SK-N-SH (cell line): ENCODE measurements at regions not wholly inside any gene's neighbourhood (a gene's known extent, or its start where the extent isn't known, plus 50 kb on each side); places are given as distances from the start of the nearest gene placed in this dataset.

ENCODE experiments used
- CTCF ChIA-PET: fragments of 300-600, 350-600 bp; formaldehyde crosslinking; extraction: SDS; loops from one replicate; lab custom pipeline; 2021; lab: Yijun Ruan, JAX
- POLR2A ChIA-PET: fragments of 350-600 bp; sonication (Branson Sonifier 250); formaldehyde crosslinking; extraction: SDS; loops from one replicate; lab custom pipeline; 2020; ENCODE audit warnings: antibody characterized with exemption, inconsistent platforms; lab: Yijun Ruan, JAX
- DNase-seq: peaks from one replicate; pipeline ENCODE4 v3.0.0; 2012
- H2AFZ ChIP-seq: fragments of 200-600 bp; sonication (generic); 2 replicates; pipeline ENCODE4 v1.8.1; 2016; ENCODE audit warnings: antibody characterized with exemption, mild to moderate bottlenecking, low read depth
- H3F3A ChIP-seq: fragments of 200-600 bp; sonication (generic); replicated peaks from 2 replicates; pipeline ENCODE3; 2016; ENCODE audit warnings: antibody characterized with exemption, mild to moderate bottlenecking; ENCODE audit not compliant: insufficient read depth
- H3K27ac ChIP-seq, 2 experiments: fragments of 200-500 bp in 1 of 2; fragments of 200-600 bp in 1 of 2; sonication (Bioruptor generic) in 1 of 2; sonication (generic), shearing (Covaris generic) in 1 of 2; 2 replicates each; pipeline versions ENCODE4 v1.5.1 to v1.6.1; 2014 to 2016; ENCODE audit warnings: low read depth in 2 of 2, inconsistent platforms in 1 of 2, low read length in 1 of 2, mild to moderate bottlenecking in 1 of 2, mixed read lengths in 1 of 2
- H3K27me3 ChIP-seq: fragments of 200-600 bp; sonication (generic), shearing (Covaris generic); 2 replicates; pipeline ENCODE4 v1.6.1; 2016; ENCODE audit warnings: mixed run types; ENCODE audit not compliant: insufficient read depth
- H3K36me3 ChIP-seq, 2 experiments: fragments of 200-500 bp in 1 of 2; fragments of 200-600 bp in 1 of 2; sonication (Bioruptor generic) in 1 of 2; sonication (generic) in 1 of 2; replicated peaks in 1 of 2; 2 replicates each; pipeline versions ENCODE3 to v1.5.1; 2014 to 2016; ENCODE audit warnings: low read length in 1 of 2, mild to moderate bottlenecking in 1 of 2; ENCODE audit not compliant: insufficient read depth in 2 of 2, control insufficient read depth in 1 of 2
- H3K4me1 ChIP-seq, 2 experiments: fragments of 200-500 bp in 1 of 2; fragments of 200-600 bp in 1 of 2; sonication (Bioruptor generic) in 1 of 2; sonication (generic), shearing (Covaris generic) in 1 of 2; 2 replicates each; pipeline versions ENCODE4 v1.5.1 to v1.6.1; 2014 to 2016; ENCODE audit warnings: low read depth in 1 of 2, low read length in 1 of 2, mixed run types in 1 of 2; ENCODE audit not compliant: insufficient read depth in 2 of 2, control insufficient read depth in 1 of 2
- H3K4me2 ChIP-seq: fragments of 200-600 bp; sonication (generic), shearing (Covaris generic); 2 replicates; pipeline ENCODE4 v1.6.1; 2017; ENCODE audit warnings: mixed run types
- H3K4me3 ChIP-seq, 2 experiments: fragments of 200-500 bp in 1 of 2; fragments of 200-600 bp in 1 of 2; sonication (Bioruptor generic) in 1 of 2; sonication (generic), shearing (Covaris generic) in 1 of 2; 2 replicates each; pipeline versions ENCODE4 v1.5.1 to v1.8.1; 2014 to 2016; ENCODE audit warnings: low read depth in 2 of 2, inconsistent platforms in 1 of 2, low read length in 1 of 2, mild to moderate bottlenecking in 1 of 2, mixed read lengths in 1 of 2, moderate library complexity in 1 of 2
- H3K79me2 ChIP-seq: fragments of 200-600 bp; sonication (generic); 2 replicates; pipeline ENCODE4 v1.8.1; 2017; ENCODE audit warnings: mild to moderate bottlenecking; ENCODE audit not compliant: insufficient read depth
- H3K9ac ChIP-seq: fragments of 200-600 bp; sonication (generic); 2 replicates; pipeline ENCODE4 v1.6.1; 2017; ENCODE audit warnings: mixed run types
- H3K9me2 ChIP-seq: fragments of 200-600 bp; sonication (generic); 2 replicates; pipeline ENCODE4 v1.6.1; 2017; ENCODE audit warnings: mixed run types
- H3K9me3 ChIP-seq: fragments of 200-600 bp; sonication (generic); 2 replicates; pipeline ENCODE4 v1.6.1; 2017; ENCODE audit warnings: mixed run types, mild to moderate bottlenecking, moderate library complexity
- H4K20me1 ChIP-seq: fragments of 200-600 bp; sonication (generic); 2 replicates; pipeline ENCODE4 v1.6.1; 2017; ENCODE audit warnings: mild to moderate bottlenecking, mixed run types; ENCODE audit not compliant: insufficient read depth
- CTCF ChIP-seq: fragments of 200-600 bp; sonication (generic); IDR thresholded peaks from 2 replicates; pipeline ENCODE4 v1.6.1; 2017; ENCODE audit warnings: antibody characterized with exemption, mild to moderate bottlenecking, moderate library complexity
- EZH2phosphoT487 ChIP-seq: fragments of 200-600 bp; sonication (generic); IDR thresholded peaks from 2 replicates; pipeline ENCODE4 v1.6.1; 2017; ENCODE audit warnings: low read depth, mixed run types, mild to moderate bottlenecking, antibody characterized with exemption, moderate library complexity, borderline replicate concordance
- FOXM1 ChIP-seq: IDR thresholded peaks from 2 replicates; pipeline ENCODE4 v1.4.0; 2012; ENCODE audit warnings: low read depth, mild to moderate bottlenecking
- GATA2 ChIP-seq: sonication (generic); formaldehyde crosslinking; IDR thresholded peaks from 2 replicates; pipeline ENCODE4 v1.5.0; 2020; ENCODE audit warnings: mild to moderate bottlenecking, missing genetic modification reagents
- PBX3 ChIP-seq: IDR thresholded peaks from 2 replicates; pipeline ENCODE4; 2012
- RAD21 ChIP-seq: IDR thresholded peaks from 2 replicates; pipeline ENCODE4 v1.6.1; 2012; ENCODE audit warnings: mild to moderate bottlenecking, low read length
- REST ChIP-seq: IDR thresholded peaks from 2 replicates; pipeline ENCODE4 v1.6.1; 2012; ENCODE audit warnings: mild to moderate bottlenecking, low read depth, low read length, moderate library complexity
- TCF12 ChIP-seq: IDR thresholded peaks from 2 replicates; pipeline ENCODE4 v1.4.0; 2012
- USF1 ChIP-seq: IDR thresholded peaks from 2 replicates; pipeline ENCODE4 v1.4.0; 2012; ENCODE audit warnings: low read depth, borderline replicate concordance
- USF2 ChIP-seq: fragments of 150-350 bp; IDR thresholded peaks from 2 replicates; pipeline ENCODE4 v1.6.1; 2017; ENCODE audit warnings: antibody characterized with exemption, low read length, low read depth, borderline replicate concordance
- ZBTB33 ChIP-seq: IDR thresholded peaks from 2 replicates; pipeline ENCODE4 v1.4.0; 2012; ENCODE audit warnings: low read depth, borderline replicate concordance
- WGBS: methylation state at CpG from one replicate; pipeline ENCODE4 v1.1.6; 2017; ENCODE audit warnings: low lambda C conversion rate; 5-methylcytosine and 5-hydroxymethylcytosine counted together

GRCh38 chr5:112528928-112529327 is 109.9 kb upstream of the EPB41L4A start:
- no peaks in the 10 kb centered on the region for H3F3A ChIP-seq
- 69% methylated on average over 5 of the region's 5 CpGs for WGBS
- H3K4me1 ChIP-seq, result no peaks in the 10 kb centered on the region
- no peaks in the 10 kb centered on the region for H3K79me2 ChIP-seq
- no peaks in the 10 kb centered on the region for H4K20me1 ChIP-seq
- no peaks in the 10 kb centered on the region; the same call in 1 of the 2 replicates for H3K27me3 ChIP-seq
- no peak overlapping the region for H3K9ac ChIP-seq
- no peak overlapping the region for H3K4me3 ChIP-seq
- POLR2A ChIA-PET, result no interaction called here
- CTCF ChIA-PET, result interaction anchor here (1.0 to 1.3 kb wide), 4 partner anchors 9 to 109 kb away, joined by 3 to 7 read pairs (median 4); no protein-coding TSS in a partner anchor
- H3K36me3 ChIP-seq, result no peaks in the 10 kb centered on the region
- TF ChIP-seq USF1, result no peak
- no peak for TF ChIP-seq TCF12
- TF ChIP-seq EZH2phosphoT487, result no peak
- no peak for TF ChIP-seq RAD21
- TF ChIP-seq ZBTB33, result no peak
- TF ChIP-seq USF2, result no peak
- no peak for TF ChIP-seq FOXM1
- no peak for TF ChIP-seq GATA2 (CRISPR knock-in tag)
- TF ChIP-seq PBX3, result no peak
- TF ChIP-seq REST, result no peak
- TF ChIP-seq CTCF, result no peak
- H2AFZ ChIP-seq, result no peak overlapping the region
- no peak for DNase-seq
- H3K9me2 ChIP-seq, result no peaks in the 10 kb centered on the region
- H3K4me2 ChIP-seq, result no peak overlapping the region
- no peaks in the 10 kb centered on the region for H3K9me3 ChIP-seq
- H3K27ac ChIP-seq, result no peak overlapping the region
